ENCODE measurements at regions not wholly inside any gene's neighbourhood (a gene's known extent, or its start where the extent isn't known, plus 50 kb on each side); places are given as distances from the start of the nearest gene placed in this dataset.
"Not testable (repeated sequence)": the region's sequence is repeated elsewhere in the genome, so short reads cannot be mapped to it uniquely, and the experiment has no call there.

DNA sequence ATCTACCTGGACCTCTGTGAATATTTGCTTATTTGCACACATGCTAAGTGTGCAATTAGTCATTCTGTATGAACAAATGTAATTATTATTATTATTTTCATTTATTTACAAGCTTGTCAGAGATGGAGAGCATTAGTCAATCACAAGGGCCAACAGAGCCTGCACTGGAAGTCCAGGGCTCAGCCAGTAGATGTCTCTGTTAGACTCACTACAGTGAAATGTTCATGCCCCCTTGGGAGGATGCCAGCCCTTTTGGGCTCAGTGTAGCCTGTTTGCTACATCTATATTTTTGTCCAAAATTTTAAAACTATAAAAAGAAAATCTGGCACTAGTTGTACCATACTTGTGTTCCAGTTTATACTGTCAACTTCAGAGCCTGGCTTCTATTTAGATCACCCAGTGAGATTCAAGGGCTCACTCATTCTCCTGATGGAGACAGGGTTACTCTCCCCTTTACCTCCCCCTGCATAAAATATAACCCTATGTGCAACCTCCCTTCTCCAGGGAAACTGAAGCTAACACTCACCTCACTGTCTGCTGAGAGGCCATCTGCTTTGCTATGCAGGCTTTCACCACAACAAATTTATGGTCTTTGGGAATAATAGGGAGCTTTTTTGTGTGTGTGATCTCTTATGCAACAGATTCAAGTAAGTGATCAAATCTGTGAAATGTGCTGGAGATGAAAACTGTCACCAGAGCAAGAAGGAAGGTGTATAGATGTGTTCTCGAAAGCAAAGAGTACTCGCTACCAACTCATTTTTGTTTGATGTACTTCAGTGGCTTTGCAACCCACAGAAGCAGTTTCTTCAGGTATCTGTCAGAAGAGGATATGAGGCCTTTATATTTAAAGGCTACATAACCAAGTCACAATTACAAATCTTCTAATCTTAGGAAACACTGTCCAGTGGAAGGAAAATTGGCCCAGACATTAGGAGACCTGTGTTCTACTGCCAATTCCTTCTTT is 99.9 kb upstream of the TLE4 start:
- DNase-seq (ENCODE audit: extremely low read depth in 1 of 2, low read depth in 1 of 2) = no peak

DNA sequence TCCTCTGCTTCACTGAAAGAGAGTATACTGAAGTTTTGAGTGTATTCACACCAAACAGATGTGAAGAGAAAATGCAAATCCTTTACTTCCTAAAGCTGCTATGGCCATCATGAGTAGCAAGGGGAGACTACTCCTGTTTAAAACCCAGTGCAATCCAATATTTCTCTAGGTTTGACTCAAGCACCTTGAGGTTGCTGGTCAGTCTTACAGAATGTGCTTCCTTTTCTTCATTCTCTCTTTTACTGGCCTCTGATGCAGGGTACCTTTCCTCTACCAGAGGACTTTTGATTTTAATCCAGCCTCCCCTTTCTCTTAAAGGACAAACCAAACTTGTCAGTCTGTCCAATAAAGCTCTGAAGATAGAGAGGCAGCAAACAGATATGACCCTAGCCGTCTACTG is 98.1 kb upstream of the TLE4 start:
- no peak for DNase-seq (ENCODE audit: extremely low read depth in 1 of 2, low read depth in 1 of 2)

GRCh38 chr9:79477241-79477840 is 94.4 kb upstream of the TLE4 start:
- DNase-seq (ENCODE audit: extremely low read depth in 1 of 2, low read depth in 1 of 2) = no peak

DNA sequence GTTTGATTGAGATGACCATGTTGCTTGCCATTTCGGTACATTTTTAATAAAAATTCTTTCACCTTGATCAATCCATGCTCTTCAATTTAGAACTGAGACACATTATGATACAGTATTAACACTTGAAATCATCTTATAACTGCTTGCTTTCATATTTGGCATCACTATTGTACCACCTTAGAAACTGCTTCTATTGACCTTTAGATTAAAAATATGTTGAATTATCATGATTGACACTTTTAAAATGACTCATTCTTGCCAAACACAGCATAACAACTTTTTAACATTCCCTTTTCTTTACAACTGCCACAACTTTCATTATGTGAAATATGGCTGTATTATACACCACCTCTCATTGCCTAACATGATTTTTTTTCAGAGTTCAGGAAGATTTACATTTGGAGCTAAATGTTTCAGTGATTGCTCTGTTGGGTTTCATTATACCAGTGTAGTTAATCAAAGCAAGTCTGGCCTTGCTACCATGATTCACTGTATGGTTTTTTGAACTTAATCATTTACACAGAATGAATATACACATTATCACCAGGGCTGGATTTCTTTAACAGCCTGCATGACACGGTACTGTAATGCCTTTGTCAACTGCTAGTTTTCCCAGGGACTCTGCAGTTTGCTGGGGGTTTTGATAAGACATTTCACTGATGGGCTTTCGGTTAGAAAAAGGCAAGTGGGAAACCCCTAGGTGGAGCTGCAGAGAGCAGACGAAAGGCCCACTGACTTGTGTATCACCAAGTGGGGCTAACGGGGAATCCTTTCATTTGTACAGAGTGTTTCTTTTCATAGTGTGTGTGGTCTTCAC is 93.6 kb upstream of the TLE4 start:
- peak in 1 of 2 donors; percentile 17 for DNase-seq (ENCODE audit: extremely low read depth in 1 of 2, low read depth in 1 of 2)

GRCh38 chr9:79480639-79481038 is 91.1 kb upstream of the TLE4 start:
- DNase-seq (ENCODE audit: extremely low read depth in 1 of 2, low read depth in 1 of 2) = no peak

- DNase-seq (ENCODE audit: extremely low read depth in 1 of 2, low read depth in 1 of 2) = no peak
Observed at GRCh38 chr9:79481846-79482477, 89.8 kb upstream of the TLE4 start.

DNA sequence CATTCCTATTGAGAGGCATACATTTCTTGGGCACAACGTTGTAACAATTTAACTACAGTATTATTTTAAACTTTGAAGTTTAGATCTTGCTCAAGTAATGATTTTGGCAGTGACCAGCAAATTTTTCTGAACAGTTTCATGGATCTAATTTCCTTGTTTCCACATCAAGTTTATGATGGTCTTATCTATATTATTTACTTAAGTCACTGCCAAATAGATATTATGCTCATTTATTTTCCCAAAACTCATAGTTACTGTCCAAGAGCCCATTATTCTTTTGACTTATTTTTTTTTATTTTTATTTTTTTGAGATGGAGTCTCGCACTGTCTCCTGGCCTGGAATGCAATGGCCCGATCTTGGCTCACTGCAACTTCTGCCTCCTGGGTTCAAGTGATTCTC is 86.5 kb upstream of the TLE4 start:
- DNase-seq (ENCODE audit: extremely low read depth in 1 of 2, low read depth in 1 of 2) = no peak

- no peak for DNase-seq (ENCODE audit: extremely low read depth in 1 of 2, low read depth in 1 of 2)
Observed at GRCh38 chr9:79489261-79490000, 82.3 kb upstream of the TLE4 start.

DNA sequence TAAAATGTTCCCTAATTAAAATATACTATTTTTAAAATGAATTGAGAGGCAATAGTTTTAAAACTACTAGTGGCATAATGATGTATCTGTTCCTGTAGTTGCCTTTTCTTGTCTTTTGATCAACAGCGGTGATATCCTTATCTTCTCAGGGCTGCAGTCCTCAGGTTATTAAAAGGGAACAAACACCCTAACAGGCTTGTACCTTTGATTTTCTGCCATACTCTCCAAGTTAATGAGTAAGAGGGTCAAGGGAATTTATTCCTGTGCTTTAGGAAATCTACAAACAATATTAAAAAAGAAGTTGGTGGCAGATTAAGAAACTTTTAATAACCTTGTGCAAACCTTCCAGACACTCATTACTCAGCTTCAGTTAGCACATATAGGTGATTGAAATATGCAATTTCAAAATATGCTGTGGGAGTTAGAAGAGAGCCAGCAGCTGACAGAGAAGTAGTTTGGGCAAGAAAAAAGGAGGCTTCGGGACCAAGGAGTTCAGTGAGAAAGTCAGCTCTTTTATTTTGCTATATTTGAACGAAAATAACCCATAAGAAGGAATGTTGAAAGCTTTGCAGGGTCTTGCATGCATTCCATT is 81.0 kb upstream of the TLE4 start:
- no peak for DNase-seq (ENCODE audit: extremely low read depth in 1 of 2, low read depth in 1 of 2)

- DNase-seq (ENCODE audit: extremely low read depth in 1 of 2, low read depth in 1 of 2) = no peak
Observed at GRCh38 chr9:79492092-79493009, 79.4 kb upstream of the TLE4 start.

DNA sequence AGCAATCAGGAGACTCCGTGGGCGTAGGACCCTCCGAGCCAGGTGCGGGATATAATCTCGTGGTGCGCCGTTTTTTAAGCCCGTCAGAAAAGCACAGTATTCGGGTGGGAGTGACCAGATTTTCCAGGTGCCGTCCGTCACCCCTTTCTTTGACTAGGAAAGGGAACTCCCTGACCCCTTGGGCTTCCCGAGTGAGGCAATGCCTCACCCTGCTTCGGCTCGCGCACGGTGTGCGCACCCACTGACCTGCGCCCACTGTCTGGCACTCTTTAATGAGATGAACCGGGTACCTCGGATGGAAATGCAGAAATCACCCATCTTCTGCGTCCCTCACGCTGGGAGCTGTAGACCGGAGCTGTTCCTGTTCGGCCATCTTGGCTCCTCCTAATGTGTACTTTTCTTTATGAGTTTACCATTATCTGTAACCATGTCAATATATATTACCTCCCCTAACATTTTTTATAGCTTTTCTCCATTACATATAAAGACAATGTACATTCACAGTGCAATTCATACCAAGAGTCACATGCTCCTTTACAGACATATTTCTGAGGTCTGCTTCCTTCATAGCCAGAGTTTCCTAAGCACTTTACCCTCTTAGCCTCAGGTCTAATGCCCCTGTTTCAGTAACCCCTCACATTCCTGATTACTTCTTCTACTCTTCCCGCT is 71.4 kb upstream of the TLE4 start:
- DNase-seq (ENCODE audit: extremely low read depth in 1 of 2, low read depth in 1 of 2) = not testable (repeated sequence)

- no peak for DNase-seq (ENCODE audit: extremely low read depth in 1 of 2, low read depth in 1 of 2)
Observed at GRCh38 chr9:79501546-79501945, 70.2 kb upstream of the TLE4 start.

GRCh38 chr9:79507801-79508200 is 64.0 kb upstream of the TLE4 start:
- no peak for DNase-seq (ENCODE audit: extremely low read depth in 1 of 2, low read depth in 1 of 2)

- DNase-seq (ENCODE audit: extremely low read depth in 1 of 2, low read depth in 1 of 2) = no peak
Observed at GRCh38 chr9:79512251-79512650, 59.5 kb upstream of the TLE4 start.
